IPS-20b (cell line): ENCODE measurements at regions not wholly inside any gene's neighbourhood (a gene's known extent, or its start where the extent isn't known, plus 50 kb on each side); places are given as distances from the start of the nearest gene placed in this dataset.

Source experiments
- H3K27ac ChIP-seq: one replicate; pipeline ENCODE4 v1.5.1; 2013; ENCODE audit warnings: low read length
- H3K27me3 ChIP-seq: 2 replicates; pipeline ENCODE4 v1.6.1; 2013; ENCODE audit warnings: mild to moderate bottlenecking, low read length, inconsistent platforms; ENCODE audit not compliant: insufficient read depth
- H3K36me3 ChIP-seq: 2 replicates; pipeline ENCODE4 v1.6.1; 2013; ENCODE audit warnings: low read depth, mild to moderate bottlenecking, inconsistent platforms, low read length, moderate library complexity; ENCODE audit not compliant: insufficient read depth
- H3K4me1 ChIP-seq: 2 replicates; pipeline ENCODE4 v1.6.1; 2013; ENCODE audit warnings: mild to moderate bottlenecking, control low read depth, inconsistent platforms, low read length, moderate library complexity; ENCODE audit not compliant: insufficient read depth
- H3K4me3 ChIP-seq: 2 replicates; pipeline ENCODE4 v1.5.1; 2013; ENCODE audit warnings: mild to moderate bottlenecking, low read length, inconsistent platforms
- H3K9ac ChIP-seq: 2 replicates; pipeline ENCODE4 v1.6.1; 2013; ENCODE audit warnings: low read depth, mild to moderate bottlenecking, inconsistent platforms, low read length, moderate library complexity
- H3K9me3 ChIP-seq: 2 replicates; pipeline ENCODE4 v1.6.1; 2013; ENCODE audit warnings: mild to moderate bottlenecking, low read depth, low read length, inconsistent platforms; ENCODE audit not compliant: insufficient read depth

DNA sequence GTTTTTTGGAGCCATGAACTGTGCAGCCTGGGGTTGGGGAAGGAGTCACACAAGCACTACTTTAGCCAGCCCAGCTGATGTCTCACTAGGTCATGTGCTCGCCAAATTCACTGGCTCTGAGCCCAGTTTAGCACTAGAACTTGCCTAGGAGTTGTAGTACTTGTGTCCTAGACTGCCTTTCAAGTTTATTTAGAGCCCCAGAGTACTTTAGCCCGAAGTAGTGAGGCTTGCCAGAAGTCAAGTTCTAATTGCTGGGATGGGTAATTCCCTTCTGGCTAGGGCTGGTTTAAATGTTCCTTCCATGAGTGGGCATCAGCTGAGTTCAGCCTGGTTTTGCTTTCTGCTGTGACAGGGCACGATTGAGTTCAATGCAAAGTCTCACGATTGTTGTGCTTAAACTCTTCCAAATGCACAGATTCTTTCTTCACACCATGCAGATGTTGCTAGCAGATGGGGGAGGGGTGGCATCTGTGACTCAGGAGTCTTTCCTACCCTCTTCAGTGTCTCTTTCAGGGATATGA, 228.2 kb upstream of the ZPLD1 start:
- Histone ChIP-seq H3K4me1 (peaks cover 7% of the 10 kb centered on the region), H3K9me3 (no peaks in the 10 kb centered on the region), H3K27me3 (no peaks in the 10 kb centered on the region), H3K27ac (no peak overlapping the region), H3K9ac (no peak overlapping the region), H3K36me3 (no peaks in the 10 kb centered on the region), H3K4me3 (no peak overlapping the region)

- no peak overlapping the region for H3K9ac ChIP-seq
- no peak overlapping the region for H3K4me3 ChIP-seq
- no peaks in the 10 kb centered on the region for H3K9me3 ChIP-seq
- H3K4me1 ChIP-seq: peaks cover 7% of the 10 kb centered on the region
- H3K36me3 ChIP-seq: no peaks in the 10 kb centered on the region
- no peaks in the 10 kb centered on the region for H3K27me3 ChIP-seq
- no peak overlapping the region for H3K27ac ChIP-seq
Observed at GRCh38 chr3:102207151-102207571, 227.7 kb upstream of the ZPLD1 start.

DNA sequence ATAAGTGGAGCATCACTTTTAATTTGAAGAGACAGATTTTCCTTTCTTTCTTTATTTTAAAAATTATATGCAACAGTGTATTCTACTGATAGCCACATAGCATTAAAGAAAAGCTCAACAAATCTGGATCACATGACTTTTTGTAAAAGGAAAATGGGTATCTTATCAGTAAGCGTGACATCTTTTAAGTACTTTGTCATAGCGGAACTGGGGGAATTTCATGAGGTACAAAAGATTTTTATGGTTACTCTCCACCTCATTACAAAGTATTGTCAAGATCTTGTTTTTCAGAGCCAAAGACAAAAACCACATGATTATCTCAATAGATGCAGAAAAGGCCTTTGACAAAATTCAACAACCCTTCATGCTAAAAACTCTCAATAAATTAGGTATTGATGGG, 219.6 kb upstream of the ZPLD1 start:
- H3K4me1 ChIP-seq: no peaks in the 10 kb centered on the region
- no peaks in the 10 kb centered on the region for H3K36me3 ChIP-seq
- H3K9me3 ChIP-seq: peaks cover 8% of the 10 kb centered on the region; the same call in 1 of the 2 replicates
- H3K27ac ChIP-seq: no peak overlapping the region
- H3K9ac ChIP-seq: no peak overlapping the region
- H3K27me3 ChIP-seq: no peaks in the 10 kb centered on the region
- no peak overlapping the region for H3K4me3 ChIP-seq

GRCh38 chr3:102223132-102223531, 211.7 kb upstream of the ZPLD1 start:
- no peak overlapping the region for H3K9ac ChIP-seq
- no peaks in the 10 kb centered on the region for H3K4me1 ChIP-seq
- no peaks in the 10 kb centered on the region for H3K9me3 ChIP-seq
- no peak overlapping the region for H3K4me3 ChIP-seq
- H3K27ac ChIP-seq: no peak overlapping the region
- no peaks in the 10 kb centered on the region for H3K27me3 ChIP-seq
- no peaks in the 10 kb centered on the region for H3K36me3 ChIP-seq

DNA sequence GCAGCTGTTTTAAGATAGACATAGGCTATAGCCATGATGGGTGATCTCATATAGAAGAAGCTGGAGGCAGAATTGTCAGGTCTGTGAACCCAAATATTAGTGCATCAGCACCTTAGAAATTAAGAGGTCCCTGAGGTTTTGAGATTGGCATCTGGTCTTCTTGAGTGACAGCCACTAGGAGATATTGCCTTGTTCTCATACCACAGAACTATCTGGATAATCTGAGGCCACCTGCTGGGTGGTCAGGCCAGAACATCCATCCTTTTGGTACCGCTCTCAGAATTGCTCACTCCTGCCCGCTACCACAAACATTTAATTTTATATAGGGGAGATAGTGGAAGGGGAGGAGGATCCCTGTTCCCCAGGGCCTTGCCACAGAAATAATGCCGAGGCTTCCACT, 210.6 kb upstream of the ZPLD1 start:
- no peak overlapping the region for H3K9ac ChIP-seq
- no peaks in the 10 kb centered on the region for H3K4me1 ChIP-seq
- H3K4me3 ChIP-seq: no peak overlapping the region
- H3K27me3 ChIP-seq: no peaks in the 10 kb centered on the region
- H3K36me3 ChIP-seq: no peaks in the 10 kb centered on the region
- no peaks in the 10 kb centered on the region for H3K9me3 ChIP-seq
- H3K27ac ChIP-seq: no peak overlapping the region

DNA sequence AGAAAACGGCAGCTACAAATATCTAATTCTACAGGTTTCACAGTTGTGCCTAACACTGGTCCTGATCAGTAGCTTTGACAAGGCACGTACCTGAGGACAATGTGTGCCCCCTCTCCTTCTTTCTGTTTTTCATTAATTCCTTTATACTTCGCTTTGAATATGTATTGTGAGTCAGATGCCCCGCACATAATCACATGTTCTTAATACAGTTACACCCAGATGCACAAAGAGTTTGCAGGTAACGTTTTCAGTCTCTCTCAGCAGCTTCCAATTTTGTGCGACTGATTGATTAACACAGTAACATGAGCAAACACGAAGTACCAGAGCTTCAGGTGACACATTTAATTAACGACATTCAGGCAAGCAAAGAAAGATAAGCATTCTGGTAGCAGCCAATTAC, 209.8 kb upstream of the ZPLD1 start:
- Histone ChIP-seq H3K9ac (no peak overlapping the region), H3K27ac (no peak overlapping the region)

GRCh38 chr3:102225407-102226132, 209.2 kb upstream of the ZPLD1 start:
- H3K9me3 ChIP-seq: no peaks in the 10 kb centered on the region
- no peak overlapping the region for H3K9ac ChIP-seq
- no peaks in the 10 kb centered on the region for H3K36me3 ChIP-seq
- no peak overlapping the region for H3K4me3 ChIP-seq
- H3K27me3 ChIP-seq: no peaks in the 10 kb centered on the region
- H3K4me1 ChIP-seq: no peaks in the 10 kb centered on the region
- H3K27ac ChIP-seq: no peak overlapping the region

More for the DNA sequence above, 209.8 kb upstream of the ZPLD1 start:
- Histone ChIP-seq H3K27me3 (no peaks in the 10 kb centered on the region), H3K4me3 (no peak overlapping the region), H3K9me3 (no peaks in the 10 kb centered on the region), H3K4me1 (no peaks in the 10 kb centered on the region), H3K36me3 (no peaks in the 10 kb centered on the region)

- no peaks in the 10 kb centered on the region for H3K36me3 ChIP-seq
Observed at GRCh38 chr3:102226463-102226862, 208.4 kb upstream of the ZPLD1 start.

DNA sequence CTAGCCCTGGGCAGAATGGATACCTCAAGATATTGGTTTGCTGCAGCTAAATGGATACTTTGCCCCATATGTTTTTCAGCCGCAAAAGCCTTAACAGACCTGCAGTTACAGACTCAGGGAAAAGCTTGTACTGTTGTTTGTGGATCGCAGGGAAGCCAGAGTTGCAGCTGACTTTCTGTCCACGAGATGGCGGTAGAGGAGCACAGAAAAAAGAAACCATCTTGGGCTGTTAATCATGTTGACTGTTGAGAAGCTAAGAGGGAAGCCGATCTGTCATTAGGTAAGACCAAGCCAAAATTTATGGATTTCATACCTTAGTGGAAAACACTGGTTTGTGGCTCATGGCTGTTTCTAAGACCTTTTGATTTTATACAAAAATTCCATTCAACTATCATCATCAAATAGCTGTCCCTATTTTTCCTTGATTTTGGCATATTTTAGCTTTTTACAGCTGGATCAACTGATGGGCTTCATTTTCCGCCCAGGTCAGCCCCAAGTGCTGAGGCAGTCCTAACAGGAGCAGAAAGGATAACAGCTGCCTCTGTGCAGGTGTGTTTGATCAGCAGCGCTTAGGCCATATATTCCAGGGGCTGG, 205.7 kb upstream of the ZPLD1 start:
- Histone ChIP-seq H3K9me3 (no peaks in the 10 kb centered on the region), H3K36me3 (no peaks in the 10 kb centered on the region), H3K27me3 (no peaks in the 10 kb centered on the region), H3K4me1 (no peaks in the 10 kb centered on the region), H3K4me3 (no peak overlapping the region), H3K9ac (no peak overlapping the region), H3K27ac (no peak overlapping the region)

More at GRCh38 chr3:102226463-102226862, 208.4 kb upstream of the ZPLD1 start:
- Histone ChIP-seq H3K4me1 (no peaks in the 10 kb centered on the region), H3K27ac (no peak overlapping the region), H3K27me3 (no peaks in the 10 kb centered on the region), H3K9me3 (no peaks in the 10 kb centered on the region), H3K4me3 (no peak overlapping the region), H3K9ac (no peak overlapping the region)

DNA sequence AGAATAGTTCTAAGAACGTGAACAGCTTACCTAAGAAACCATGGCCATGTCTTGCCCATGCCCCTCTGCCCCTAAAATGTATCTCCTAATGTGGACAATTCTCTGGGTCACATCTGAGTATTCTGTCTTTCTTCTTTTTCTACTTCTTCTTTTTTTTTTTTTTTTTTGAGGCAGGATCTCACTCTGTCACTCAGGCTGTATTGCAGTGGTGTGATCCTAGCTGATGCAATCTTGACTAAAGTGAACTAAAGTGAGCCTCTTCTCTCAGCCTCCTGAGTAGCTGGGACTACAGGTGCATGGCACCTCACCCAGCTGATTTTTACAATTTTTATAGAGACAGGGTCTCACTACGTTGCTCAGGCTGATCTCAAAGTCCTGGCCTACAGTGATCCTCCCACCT, 204.8 kb upstream of the ZPLD1 start:
- no peak overlapping the region for H3K4me3 ChIP-seq
- H3K4me1 ChIP-seq: no peaks in the 10 kb centered on the region
- H3K9ac ChIP-seq: no peak overlapping the region
- no peaks in the 10 kb centered on the region for H3K27me3 ChIP-seq
- no peaks in the 10 kb centered on the region for H3K9me3 ChIP-seq
- H3K27ac ChIP-seq: no peak overlapping the region
- H3K36me3 ChIP-seq: no peaks in the 10 kb centered on the region

DNA sequence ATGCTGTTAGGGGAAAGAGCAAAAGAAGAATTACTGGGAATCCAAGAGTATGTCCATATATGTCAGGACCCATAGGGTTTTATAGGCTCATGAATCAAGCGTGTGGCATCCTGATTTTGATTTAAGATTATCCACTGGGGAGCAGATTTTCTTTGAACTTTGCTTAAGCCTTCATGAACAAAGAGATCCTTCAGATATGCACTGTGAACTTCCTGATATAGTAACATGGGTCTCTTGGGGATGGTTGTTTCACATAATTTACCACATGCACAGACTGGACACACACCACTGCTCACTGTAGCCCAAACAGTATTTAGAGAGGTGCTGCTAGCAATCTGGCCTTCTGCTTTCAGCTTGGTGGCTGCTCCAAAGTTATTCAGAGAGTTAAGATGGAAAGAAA, 200.9 kb upstream of the ZPLD1 start:
- H3K4me3 ChIP-seq: no peak overlapping the region
- H3K9me3 ChIP-seq: no peaks in the 10 kb centered on the region
- no peaks in the 10 kb centered on the region for H3K27me3 ChIP-seq
- H3K9ac ChIP-seq: no peak overlapping the region
- no peak overlapping the region for H3K27ac ChIP-seq
- H3K36me3 ChIP-seq: no peaks in the 10 kb centered on the region
- H3K4me1 ChIP-seq: peaks cover 13% of the 10 kb centered on the region; the same call in 1 of the 2 replicates

DNA sequence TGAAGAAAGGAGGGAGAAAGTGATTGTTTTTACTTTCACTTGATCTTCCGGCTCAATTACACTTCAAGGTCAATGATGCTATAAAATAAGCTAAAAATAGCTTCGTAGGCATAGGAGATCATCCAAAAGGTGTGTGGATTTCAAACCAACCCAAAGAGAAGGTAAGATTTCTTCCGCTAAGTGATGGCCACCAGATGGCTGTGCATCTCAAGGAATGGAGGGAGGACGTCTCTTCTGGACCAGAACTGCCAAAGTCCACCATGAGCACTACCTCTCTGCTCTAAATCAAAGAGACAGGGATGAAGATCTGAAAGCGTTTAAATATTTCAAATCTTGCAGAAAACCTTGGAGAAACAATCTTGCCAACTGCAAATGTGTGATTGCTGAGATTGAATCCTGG, 199.1 kb upstream of the ZPLD1 start:
- peaks cover 13% of the 10 kb centered on the region; the same call in 1 of the 2 replicates for H3K4me1 ChIP-seq
- H3K9ac ChIP-seq: no peak overlapping the region
- no peaks in the 10 kb centered on the region for H3K9me3 ChIP-seq
- no peaks in the 10 kb centered on the region for H3K36me3 ChIP-seq
- H3K27me3 ChIP-seq: no peaks in the 10 kb centered on the region
- H3K4me3 ChIP-seq: no peak overlapping the region
- no peak overlapping the region for H3K27ac ChIP-seq
